Medulla oblongata (tissue), 1 donor: ENCODE measurements at regions not wholly inside any gene's neighbourhood (a gene's known extent, or its start where the extent isn't known, plus 50 kb on each side); places are given as distances from the start of the nearest gene placed in this dataset.

Source experiments
- DNase-seq: peaks from one replicate; pipeline ENCODE4 v3.0.0-alpha.2; 2015; ENCODE audit errors: extremely low spot score

- no peak for DNase-seq
Observed at GRCh38 chr9:117548556-117548955, 133.7 kb upstream of the ASTN2 start.

GRCh38 chr9:117547904-117548303 is 133.0 kb upstream of the ASTN2 start:
- DNase-seq: no peak

GRCh38 chr9:117546894-117547678 is 132.2 kb upstream of the ASTN2 start:
- DNase-seq: no peak

GRCh38 chr9:117545846-117546245 is 131.0 kb upstream of the ASTN2 start:
- DNase-seq: no peak

- DNase-seq: no peak
Observed at GRCh38 chr9:117543089-117543488, 128.2 kb upstream of the ASTN2 start.

- no peak for DNase-seq
Observed at GRCh38 chr9:117542021-117542420, 127.2 kb upstream of the ASTN2 start.

- no peak for DNase-seq
Observed at GRCh38 chr9:117541181-117541580, 126.3 kb upstream of the ASTN2 start.

- no peak for DNase-seq
Observed at GRCh38 chr9:117535973-117536372, 121.1 kb upstream of the ASTN2 start.

- DNase-seq: peak; percentile 40
Observed at GRCh38 chr9:117535434-117535833, 120.6 kb upstream of the ASTN2 start.

GRCh38 chr9:117528225-117528624 is 113.4 kb upstream of the ASTN2 start:
- no peak for DNase-seq

- no peak for DNase-seq
Observed at GRCh38 chr9:117526674-117527073, 111.8 kb upstream of the ASTN2 start.

GRCh38 chr9:117523531-117524153 is 108.8 kb upstream of the ASTN2 start:
- no peak for DNase-seq

GRCh38 chr9:117521293-117521692 is 106.4 kb upstream of the ASTN2 start:
- no peak for DNase-seq

GRCh38 chr9:117516676-117517632 is 102.1 kb upstream of the ASTN2 start:
- no peak for DNase-seq

GRCh38 chr9:117511852-117512481 is 97.1 kb upstream of the ASTN2 start:
- DNase-seq: no peak

GRCh38 chr9:117496307-117496706 is 81.5 kb upstream of the ASTN2 start:
- DNase-seq: no peak

GRCh38 chr9:117494401-117495090 is 79.7 kb upstream of the ASTN2 start:
- DNase-seq: peak; percentile 85

GRCh38 chr9:117492476-117492875 is 77.6 kb upstream of the ASTN2 start:
- DNase-seq: peak; percentile 84

- DNase-seq: no peak
Observed at GRCh38 chr9:117491491-117491890, 76.6 kb upstream of the ASTN2 start.

- DNase-seq: no peak
Observed at GRCh38 chr9:117490199-117490598, 75.3 kb upstream of the ASTN2 start.

GRCh38 chr9:117488659-117489058 is 73.8 kb upstream of the ASTN2 start:
- no peak for DNase-seq
